ENCODE measurements at regions not wholly inside any gene's neighbourhood (a gene's known extent, or its start where the extent isn't known, plus 50 kb on each side); places are given as distances from the start of the nearest gene placed in this dataset.

DNA sequence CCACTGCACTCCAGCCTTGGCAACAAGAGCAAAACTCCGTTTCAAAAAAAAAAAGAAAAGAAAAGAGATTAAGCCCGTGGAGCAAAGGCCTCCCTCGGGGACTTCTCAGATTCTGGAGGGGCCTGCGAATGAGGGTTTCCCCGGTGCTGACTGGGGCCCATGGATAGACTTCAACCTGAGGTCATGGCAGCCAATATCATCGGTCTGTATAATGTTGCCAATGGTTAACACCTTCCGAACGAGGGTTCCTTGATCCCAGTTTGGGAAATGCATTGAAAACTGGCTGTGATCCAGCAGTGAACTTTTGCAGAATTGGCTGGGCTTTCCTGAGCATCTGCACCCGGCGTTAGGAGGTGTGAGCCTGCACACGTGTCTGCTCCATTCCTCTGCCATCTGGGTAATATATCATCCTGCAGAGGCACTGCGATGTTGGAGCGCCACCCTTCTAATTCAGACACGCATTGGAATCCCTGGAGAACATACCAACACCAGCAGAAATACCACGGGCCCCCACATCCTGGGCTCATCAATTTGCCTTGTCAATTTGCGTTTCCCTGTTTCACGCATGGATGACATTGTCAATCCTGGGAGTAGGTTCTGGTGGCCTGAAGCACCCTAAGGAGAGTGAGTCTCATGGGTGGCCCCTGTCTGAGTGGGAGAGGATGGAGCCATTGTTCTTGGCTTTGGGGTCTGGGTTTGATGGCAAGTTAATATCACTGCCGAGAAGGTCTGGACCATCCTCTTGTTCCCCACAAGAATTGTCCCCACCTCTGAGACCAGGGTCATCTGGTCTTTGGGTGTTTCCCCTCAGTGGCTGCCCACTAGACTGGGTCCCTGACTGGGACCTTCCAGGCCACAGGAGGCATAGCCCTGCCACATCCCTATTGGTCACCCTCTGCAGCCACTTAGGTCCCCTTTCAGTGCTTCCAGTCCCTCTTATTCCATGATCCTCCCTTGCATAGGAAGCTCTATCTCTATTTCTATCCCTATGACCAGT is 441.0 kb downstream of the PTPRU start:
- no peaks in the 10 kb centered on the region for H3K4me1 ChIP-seq (ENCODE audit: low read depth)
- intact Hi-C loops (cut with DNase I, micrococcal nuclease), result no loop called here
- no peak overlapping the region for H3K4me3 ChIP-seq
- TF ChIP-seq, protein P1, sequence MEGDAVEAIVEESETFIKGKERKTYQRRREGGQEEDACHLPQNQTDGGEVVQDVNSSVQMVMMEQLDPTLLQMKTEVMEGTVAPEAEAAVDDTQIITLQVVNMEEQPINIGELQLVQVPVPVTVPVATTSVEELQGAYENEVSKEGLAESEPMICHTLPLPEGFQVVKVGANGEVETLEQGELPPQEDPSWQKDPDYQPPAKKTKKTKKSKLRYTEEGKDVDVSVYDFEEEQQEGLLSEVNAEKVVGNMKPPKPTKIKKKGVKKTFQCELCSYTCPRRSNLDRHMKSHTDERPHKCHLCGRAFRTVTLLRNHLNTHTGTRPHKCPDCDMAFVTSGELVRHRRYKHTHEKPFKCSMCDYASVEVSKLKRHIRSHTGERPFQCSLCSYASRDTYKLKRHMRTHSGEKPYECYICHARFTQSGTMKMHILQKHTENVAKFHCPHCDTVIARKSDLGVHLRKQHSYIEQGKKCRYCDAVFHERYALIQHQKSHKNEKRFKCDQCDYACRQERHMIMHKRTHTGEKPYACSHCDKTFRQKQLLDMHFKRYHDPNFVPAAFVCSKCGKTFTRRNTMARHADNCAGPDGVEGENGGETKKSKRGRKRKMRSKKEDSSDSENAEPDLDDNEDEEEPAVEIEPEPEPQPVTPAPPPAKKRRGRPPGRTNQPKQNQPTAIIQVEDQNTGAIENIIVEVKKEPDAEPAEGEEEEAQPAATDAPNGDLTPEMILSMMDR (IDR thresholded peaks at IDR 0.05), result no peak
- H3K9me3 ChIP-seq, result no peaks in the 10 kb centered on the region
- H3K36me3 ChIP-seq (ENCODE audit: low read depth), result no peaks in the 10 kb centered on the region
- no peak for DNase-seq
- no peak for ATAC-seq

DNA sequence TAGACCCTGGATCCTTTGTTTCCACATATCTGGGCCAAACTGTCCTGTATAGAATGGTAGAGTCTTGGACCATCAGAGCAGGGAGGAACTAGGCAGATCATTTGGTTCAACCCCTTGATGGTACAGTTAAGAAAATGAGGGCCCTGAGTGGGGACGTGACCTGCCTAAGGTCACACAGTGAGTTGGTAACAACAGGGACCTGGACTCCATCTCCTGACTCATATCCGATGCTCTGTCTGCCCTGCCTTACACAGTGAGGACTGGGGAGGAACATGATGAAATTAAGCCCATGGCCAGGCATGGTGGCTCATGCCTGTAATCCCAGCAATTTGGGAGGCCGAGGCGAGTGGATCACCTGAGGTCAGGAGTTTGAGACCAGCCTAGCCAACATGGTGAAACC is 440.2 kb downstream of the PTPRU start:
- DNase-seq (no peak), ATAC-seq (no peak)
- H3K9me3 ChIP-seq, result no peaks in the 10 kb centered on the region
- TF ChIP-seq, protein P1 (IDR thresholded peaks at IDR 0.05), result no peak
- H3K4me1 ChIP-seq (ENCODE audit: low read depth), result no peaks in the 10 kb centered on the region
- no peak overlapping the region for H3K4me3 ChIP-seq
- intact Hi-C loops (cut with DNase I, micrococcal nuclease), result no loop called here
- no peaks in the 10 kb centered on the region for H3K36me3 ChIP-seq (ENCODE audit: low read depth)

GRCh38 chr1:29675481-29676263 is 439.4 kb downstream of the PTPRU start:
- Histone ChIP-seq H3K36me3 (ENCODE audit: low read depth) (no peaks in the 10 kb centered on the region), H3K4me3 (no peak overlapping the region), H3K9me3 (no peaks in the 10 kb centered on the region), H3K4me1 (ENCODE audit: low read depth) (no peaks in the 10 kb centered on the region)
- no peak for ATAC-seq
- intact Hi-C loops (cut with DNase I, micrococcal nuclease), result no loop called here
- TF ChIP-seq, protein P1 (IDR thresholded peaks at IDR 0.05), result no peak
- no peak for DNase-seq

DNA sequence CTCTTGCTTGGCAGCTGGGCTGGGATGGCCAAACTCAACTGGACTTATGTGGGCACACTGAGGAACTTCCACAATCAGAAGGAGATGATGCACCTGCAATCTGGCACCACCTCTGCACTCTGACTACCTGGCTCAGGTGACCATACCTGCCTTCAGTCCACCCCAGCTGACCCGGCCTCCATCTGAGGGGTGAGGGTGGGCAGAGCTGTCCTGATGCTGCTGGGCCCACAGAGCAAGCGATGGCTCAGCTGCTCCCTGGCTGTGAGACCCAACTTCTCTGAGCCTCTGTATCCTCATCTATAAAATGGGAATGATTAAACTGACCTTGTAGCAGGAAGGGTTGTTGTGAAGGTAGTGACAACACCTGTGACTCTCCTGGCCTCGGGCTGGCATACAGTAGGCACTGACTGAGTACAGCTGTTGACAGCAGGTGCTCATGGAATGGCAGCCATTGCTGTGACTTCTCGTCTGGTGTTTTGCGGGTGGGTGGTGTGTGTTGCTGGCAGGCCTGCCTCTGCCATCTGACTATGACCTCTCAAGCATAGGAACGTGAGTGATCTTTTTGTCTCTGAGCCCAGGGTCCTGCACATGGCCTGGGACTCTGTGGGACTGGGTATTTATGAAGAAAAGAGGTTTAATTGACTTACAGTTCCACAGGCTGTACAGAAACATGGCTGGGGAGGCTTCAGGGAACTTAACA is 438.5 kb downstream of the PTPRU start:
- no peaks in the 10 kb centered on the region for H3K4me1 ChIP-seq (ENCODE audit: low read depth)
- DNase-seq (no peak), ATAC-seq (no peak)
- TF ChIP-seq, protein P1 (IDR thresholded peaks at IDR 0.05), result no peak
- H3K36me3 ChIP-seq (ENCODE audit: low read depth), result no peaks in the 10 kb centered on the region
- intact Hi-C loops (cut with DNase I, micrococcal nuclease), result no loop called here
- no peak overlapping the region for H3K4me3 ChIP-seq
- H3K9me3 ChIP-seq, result no peaks in the 10 kb centered on the region

All from mucosa of descending colon (tissue), 3 donors.